ENCODE measurements at regions not wholly inside any gene's neighbourhood (a gene's known extent, or its start where the extent isn't known, plus 50 kb on each side); places are given as distances from the start of the nearest gene placed in this dataset.

DNA sequence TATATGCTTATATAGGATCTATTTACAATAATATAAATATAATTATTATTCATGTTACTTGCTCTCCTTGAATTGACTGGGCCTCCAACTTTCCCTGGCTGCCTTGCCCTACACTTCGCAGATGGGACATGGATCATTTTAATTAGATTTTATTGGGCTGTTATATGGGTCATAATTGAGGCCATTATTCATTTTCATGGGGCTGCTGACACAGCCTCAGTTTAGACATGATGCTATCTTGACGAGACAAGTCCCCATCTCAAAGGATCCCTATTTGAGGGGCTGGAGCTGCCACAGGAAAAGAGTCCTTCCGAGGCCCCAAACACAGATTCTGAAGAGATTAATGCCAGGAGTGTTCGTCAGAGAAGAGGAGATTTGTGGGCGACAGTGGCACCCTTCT, 170.4 kb downstream of the DHX35 start:
- no peak for TF ChIP-seq POLR2A (IDR thresholded peaks at IDR 0.05)
- TF ChIP-seq, protein P1, sequence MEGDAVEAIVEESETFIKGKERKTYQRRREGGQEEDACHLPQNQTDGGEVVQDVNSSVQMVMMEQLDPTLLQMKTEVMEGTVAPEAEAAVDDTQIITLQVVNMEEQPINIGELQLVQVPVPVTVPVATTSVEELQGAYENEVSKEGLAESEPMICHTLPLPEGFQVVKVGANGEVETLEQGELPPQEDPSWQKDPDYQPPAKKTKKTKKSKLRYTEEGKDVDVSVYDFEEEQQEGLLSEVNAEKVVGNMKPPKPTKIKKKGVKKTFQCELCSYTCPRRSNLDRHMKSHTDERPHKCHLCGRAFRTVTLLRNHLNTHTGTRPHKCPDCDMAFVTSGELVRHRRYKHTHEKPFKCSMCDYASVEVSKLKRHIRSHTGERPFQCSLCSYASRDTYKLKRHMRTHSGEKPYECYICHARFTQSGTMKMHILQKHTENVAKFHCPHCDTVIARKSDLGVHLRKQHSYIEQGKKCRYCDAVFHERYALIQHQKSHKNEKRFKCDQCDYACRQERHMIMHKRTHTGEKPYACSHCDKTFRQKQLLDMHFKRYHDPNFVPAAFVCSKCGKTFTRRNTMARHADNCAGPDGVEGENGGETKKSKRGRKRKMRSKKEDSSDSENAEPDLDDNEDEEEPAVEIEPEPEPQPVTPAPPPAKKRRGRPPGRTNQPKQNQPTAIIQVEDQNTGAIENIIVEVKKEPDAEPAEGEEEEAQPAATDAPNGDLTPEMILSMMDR (IDR thresholded peaks at IDR 0.05): no peak
- DNase-seq (no peak), ATAC-seq (no peak)
- intact Hi-C loops (cut with DNase I): no loop called here
- Histone ChIP-seq H3K27me3 (no peaks in the 10 kb centered on the region), H3K4me1 (no peaks in the 10 kb centered on the region), H3K36me3 (replicated peaks in 1 of 2; ENCODE audit: insufficient read depth in 1 of 2, low read depth in 2 of 2) (no peaks in the 10 kb centered on the region), H3K4me3 (no peak overlapping the region), H3K27ac (no peak overlapping the region), H3K9me3 (no peaks in the 10 kb centered on the region)
- 78 to 79% methylated on average over 5 of the region's 5 CpGs for WGBS, 2 donors

DNA sequence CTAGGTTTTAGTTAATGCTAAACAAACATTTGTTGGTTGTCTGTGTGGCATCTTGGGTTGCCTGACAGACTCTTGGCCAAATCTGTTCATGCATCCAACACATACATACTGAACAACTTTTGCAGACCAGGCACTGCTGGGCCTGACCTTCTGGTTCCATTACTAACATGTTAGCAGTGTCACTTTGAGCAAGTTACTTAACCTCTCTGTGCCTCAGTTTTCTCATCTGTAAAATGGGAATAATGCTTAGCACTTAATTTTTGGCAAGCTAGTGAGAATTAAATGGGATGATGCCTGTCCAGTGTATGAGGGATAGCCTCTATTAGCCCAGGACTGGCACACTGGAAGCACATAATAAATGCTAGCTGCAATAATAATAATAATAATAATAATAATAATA, 169.9 kb downstream of the DHX35 start:
- no peak for DNase-seq
- no peak for ATAC-seq
- intact Hi-C loops (cut with DNase I): no loop called here
- Histone ChIP-seq H3K4me3 (no peak overlapping the region), H3K36me3 (replicated peaks in 1 of 2; ENCODE audit: insufficient read depth in 1 of 2, low read depth in 2 of 2) (no peaks in the 10 kb centered on the region), H3K27ac (no peak overlapping the region), H3K27me3 (no peaks in the 10 kb centered on the region), H3K9me3 (no peaks in the 10 kb centered on the region), H3K4me1 (no peaks in the 10 kb centered on the region)
- no peak for TF ChIP-seq POLR2A (IDR thresholded peaks at IDR 0.05)
- TF ChIP-seq, protein P1 (IDR thresholded peaks at IDR 0.05): no peak

DNA sequence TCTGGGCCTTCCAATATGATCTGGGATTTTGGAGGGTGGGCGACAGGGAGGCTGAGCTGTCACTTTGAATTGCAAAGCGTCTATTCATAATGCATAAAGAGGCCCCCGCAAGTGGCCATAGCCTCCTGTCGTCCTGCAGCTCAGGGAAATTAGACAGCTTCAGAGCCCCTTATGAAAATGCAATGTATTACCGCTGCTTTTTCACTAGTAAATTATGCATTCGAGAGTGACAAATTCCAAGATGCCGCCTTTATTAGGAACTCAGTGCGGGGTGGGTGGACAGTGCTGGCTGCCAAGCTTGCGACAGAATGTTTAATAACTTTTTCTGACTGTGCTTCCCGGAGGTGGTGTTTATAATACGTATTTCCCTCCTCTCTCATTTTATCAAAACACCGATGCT, 168.5 kb downstream of the DHX35 start:
- ATAC-seq (no peak), DNase-seq (no peak)
- no peak overlapping the region for H3K4me3 ChIP-seq
- H3K27me3 ChIP-seq: no peaks in the 10 kb centered on the region
- no peaks in the 10 kb centered on the region for H3K36me3 ChIP-seq (replicated peaks in 1 of 2; ENCODE audit: insufficient read depth in 1 of 2, low read depth in 2 of 2)
- H3K27ac ChIP-seq: no peak overlapping the region
- H3K4me1 ChIP-seq: no peaks in the 10 kb centered on the region
- intact Hi-C loops (cut with DNase I): no loop called here
- TF ChIP-seq, protein P1 (IDR thresholded peaks at IDR 0.05): no peak
- TF ChIP-seq POLR2A (IDR thresholded peaks at IDR 0.05): no peak
- no peaks in the 10 kb centered on the region for H3K9me3 ChIP-seq
- WGBS, 2 donors: 74 to 78% methylated on average over 12 of the region's 12 CpGs

DNA sequence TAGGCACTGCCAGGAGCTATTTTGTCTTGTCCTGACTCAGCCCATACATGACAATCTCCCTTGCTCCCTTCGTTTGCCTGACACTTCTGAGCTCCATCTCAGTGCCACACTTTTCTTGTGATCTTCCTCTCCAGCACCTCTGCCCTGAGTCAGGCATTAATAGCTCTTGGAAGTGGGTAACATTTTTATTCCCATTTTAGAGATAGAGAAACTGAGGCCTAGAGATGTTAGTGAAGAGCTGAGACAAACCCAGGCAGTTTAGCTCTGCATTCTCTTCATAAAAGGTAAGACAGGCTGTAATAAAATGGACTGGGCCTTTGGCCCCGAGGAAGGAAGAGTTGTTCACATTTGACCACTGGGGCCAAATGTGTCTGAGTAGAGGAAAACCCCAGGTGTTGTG, 167.4 kb downstream of the DHX35 start:
- H3K27ac ChIP-seq: no peak overlapping the region
- intact Hi-C loops (cut with DNase I): no loop called here
- no peaks in the 10 kb centered on the region for H3K27me3 ChIP-seq
- no peaks in the 10 kb centered on the region for H3K4me1 ChIP-seq
- 57 to 64% methylated on average over 2 of the region's 2 CpGs for WGBS, 2 donors
- H3K9me3 ChIP-seq: no peaks in the 10 kb centered on the region
- H3K36me3 ChIP-seq (replicated peaks in 1 of 2; ENCODE audit: insufficient read depth in 1 of 2, low read depth in 2 of 2): no peaks in the 10 kb centered on the region
- TF ChIP-seq, protein P1 (IDR thresholded peaks at IDR 0.05): no peak
- TF ChIP-seq POLR2A (IDR thresholded peaks at IDR 0.05): no peak
- no peak overlapping the region for H3K4me3 ChIP-seq
- DNase-seq (no peak), ATAC-seq (no peak)

DNA sequence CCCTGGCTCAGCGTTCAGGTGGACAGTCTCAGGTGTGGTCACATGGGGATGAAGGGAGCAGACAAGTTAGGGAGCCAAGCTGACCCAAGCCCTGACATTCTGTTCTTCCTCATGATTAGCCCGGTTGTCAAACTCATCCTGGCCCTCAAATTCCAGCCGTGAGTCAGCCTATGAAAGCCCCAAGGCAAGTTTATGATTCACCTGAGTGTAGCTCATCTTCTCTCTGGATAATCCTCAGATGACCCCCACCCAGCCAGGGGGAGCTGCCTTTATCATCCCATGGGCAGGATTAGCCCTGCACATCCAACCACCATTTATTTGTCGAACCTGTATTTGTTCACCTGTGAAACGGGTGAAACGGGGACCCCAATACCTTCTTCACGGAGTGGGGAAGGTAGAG, 161.9 kb downstream of the DHX35 start:
- Histone ChIP-seq H3K9me3 (no peaks in the 10 kb centered on the region), H3K27me3 (no peaks in the 10 kb centered on the region), H3K36me3 (replicated peaks in 1 of 2; ENCODE audit: insufficient read depth in 1 of 2, low read depth in 2 of 2) (no peaks in the 10 kb centered on the region), H3K4me1 (no peaks in the 10 kb centered on the region), H3K27ac (no peak overlapping the region), H3K4me3 (no peak overlapping the region)
- TF ChIP-seq, protein P1 (IDR thresholded peaks at IDR 0.05): no peak
- no peak for TF ChIP-seq POLR2A (IDR thresholded peaks at IDR 0.05)
- no peak for DNase-seq
- 79 to 84% methylated on average over 6 to 7 of the region's 7 CpGs for WGBS, 2 donors
- intact Hi-C loops (cut with DNase I): no loop called here
- ATAC-seq: no peak

Data from body of pancreas (tissue), 4 donors.